WTC11 (cell line): ENCODE measurements at regions not wholly inside any gene's neighbourhood (a gene's known extent, or its start where the extent isn't known, plus 50 kb on each side); places are given as distances from the start of the nearest gene placed in this dataset.

Experiments
- ATAC-seq: fragments of 200-7000 bp; cut with Tn5 transposase; 2 replicates; pipeline ENCODE4 v1.10.0; 2021; ENCODE audit warnings: mild to moderate bottlenecking, moderate library complexity
- CTCF ChIA-PET: fragments of 300-600 bp; sonication (Branson Sonifier 250); formaldehyde crosslinking; loops from one replicate; lab custom pipeline; 2021; ENCODE audit warnings: antibody characterized with exemption; lab: Charles Lee
- POLR2A ChIA-PET: fragments of 350-600 bp; sonication (Branson Sonifier 250); formaldehyde crosslinking; loops from one replicate; lab custom pipeline; 2021; ENCODE audit warnings: antibody characterized with exemption; lab: Charles Lee
- DNase-seq: peaks from one replicate; pipeline ENCODE4 v3.0.0; 2021; ENCODE audit warnings: low spot score
- H3K27ac Mint-ChIP-seq: 2 replicates; pipeline ENCODE4 v1.8.0; 2021; ENCODE audit warnings: mixed read lengths
- H3K27me3 Mint-ChIP-seq: 2 replicates; pipeline ENCODE4 v1.8.0; 2021; ENCODE audit warnings: low read depth, mild to moderate bottlenecking, moderate library complexity, mixed read lengths
- H3K36me3 Mint-ChIP-seq: 2 replicates; pipeline ENCODE4 v1.8.0; 2021; ENCODE audit warnings: mixed read lengths
- H3K4me1 Mint-ChIP-seq: 2 replicates; pipeline ENCODE4 v1.8.0; 2022; ENCODE audit warnings: mixed read lengths
- H3K4me3 Mint-ChIP-seq: 2 replicates; pipeline ENCODE4 v1.8.0; 2021; ENCODE audit warnings: mild to moderate bottlenecking, moderate library complexity, mixed read lengths
- H3K9me3 Mint-ChIP-seq: 2 replicates; pipeline ENCODE4 v1.8.0; 2021; ENCODE audit warnings: mixed read lengths
- AFF4 ChIP-seq: sonication (generic); formaldehyde crosslinking; IDR thresholded peaks from 2 replicates; pipeline ENCODE4 v1.8.1; 2023; ENCODE audit warnings: mild to moderate bottlenecking, missing genetic modification reagents, borderline replicate concordance
- CREM ChIP-seq: sonication (generic); formaldehyde crosslinking; IDR thresholded peaks from 2 replicates; pipeline ENCODE4 v1.8.1; 2022; ENCODE audit warnings: mild to moderate bottlenecking, missing genetic modification reagents, moderate library complexity
- ELF4 ChIP-seq: sonication (generic); formaldehyde crosslinking; IDR thresholded peaks from 2 replicates; pipeline ENCODE4 v1.8.1; 2022; ENCODE audit warnings: low read depth, mild to moderate bottlenecking, moderate library complexity, missing genetic modification reagents
- GABPB1 ChIP-seq: sonication (generic); formaldehyde crosslinking; IDR thresholded peaks from 2 replicates; pipeline ENCODE4 v1.8.1; 2023; ENCODE audit warnings: mild to moderate bottlenecking, missing genetic modification reagents
- NFATC4 ChIP-seq: fragments of 250-450 bp; sonication (Bioruptor Pico); IDR thresholded peaks from 2 replicates; pipeline ENCODE4 v1.9.0; 2021; ENCODE audit warnings: mild to moderate bottlenecking
- NFYB ChIP-seq: sonication (generic); formaldehyde crosslinking; conservative IDR thresholded peaks from 2 replicates; pipeline ENCODE4 v1.8.0; 2022; ENCODE audit warnings: low read depth, missing genetic modification reagents
- NR1H2 ChIP-seq: sonication (generic); formaldehyde crosslinking; IDR thresholded peaks from 2 replicates; pipeline ENCODE4 v1.9.0; 2021; ENCODE audit warnings: mild to moderate bottlenecking, moderate library complexity, missing genetic modification reagents
- PRRX2 ChIP-seq: fragments of 250-450 bp; sonication (Bioruptor Pico); IDR thresholded peaks from 2 replicates; pipeline ENCODE4 v1.8.0; 2021; ENCODE audit warnings: mild to moderate bottlenecking
- ZNF121 ChIP-seq: sonication (generic); formaldehyde crosslinking; IDR thresholded peaks from 2 replicates; pipeline ENCODE4 v1.8.0; 2023; ENCODE audit warnings: missing genetic modification reagents
- ZNF416 ChIP-seq: fragments of 250-450 bp; sonication (Bioruptor Pico); IDR thresholded peaks from 2 replicates; pipeline ENCODE4 v1.9.0; 2021; ENCODE audit warnings: mild to moderate bottlenecking, inconsistent platforms
- TF ChIP-seq, protein P1 (sequence below): sonication (generic); formaldehyde crosslinking; IDR thresholded peaks from 2 replicates; pipeline ENCODE4 v1.8.1; 2023; ENCODE audit warnings: mild to moderate bottlenecking, missing genetic modification reagents
- TF ChIP-seq, protein P2 (sequence below): fragments of 250-450 bp; sonication (Bioruptor Pico); IDR thresholded peaks from 2 replicates; pipeline ENCODE4 v1.9.0; 2021; ENCODE audit warnings: mild to moderate bottlenecking, borderline replicate concordance
- TF ChIP-seq, protein P3 (sequence below): fragments of 200-600 bp; IDR thresholded peaks from 2 replicates; pipeline ENCODE4 v1.8.0; 2022; ENCODE audit warnings: antibody characterized with exemption

- TF ChIP-seq AFF4 (CRISPR knock-in tag) (no peak), ELF4 (no peak), NR1H2 (CRISPR knock-in tag) (no peak), GABPB1 (CRISPR knock-in tag) (no peak), CREM (CRISPR knock-in tag) (no peak), PRRX2 (no peak), ZNF416 (CRISPR knock-in tag) (no peak)
- TF ChIP-seq, protein P1, sequence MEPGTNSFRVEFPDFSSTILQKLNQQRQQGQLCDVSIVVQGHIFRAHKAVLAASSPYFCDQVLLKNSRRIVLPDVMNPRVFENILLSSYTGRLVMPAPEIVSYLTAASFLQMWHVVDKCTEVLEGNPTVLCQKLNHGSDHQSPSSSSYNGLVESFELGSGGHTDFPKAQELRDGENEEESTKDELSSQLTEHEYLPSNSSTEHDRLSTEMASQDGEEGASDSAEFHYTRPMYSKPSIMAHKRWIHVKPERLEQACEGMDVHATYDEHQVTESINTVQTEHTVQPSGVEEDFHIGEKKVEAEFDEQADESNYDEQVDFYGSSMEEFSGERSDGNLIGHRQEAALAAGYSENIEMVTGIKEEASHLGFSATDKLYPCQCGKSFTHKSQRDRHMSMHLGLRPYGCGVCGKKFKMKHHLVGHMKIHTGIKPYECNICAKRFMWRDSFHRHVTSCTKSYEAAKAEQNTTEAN (CRISPR knock-in tag): no peak
- TF ChIP-seq, protein P2, sequence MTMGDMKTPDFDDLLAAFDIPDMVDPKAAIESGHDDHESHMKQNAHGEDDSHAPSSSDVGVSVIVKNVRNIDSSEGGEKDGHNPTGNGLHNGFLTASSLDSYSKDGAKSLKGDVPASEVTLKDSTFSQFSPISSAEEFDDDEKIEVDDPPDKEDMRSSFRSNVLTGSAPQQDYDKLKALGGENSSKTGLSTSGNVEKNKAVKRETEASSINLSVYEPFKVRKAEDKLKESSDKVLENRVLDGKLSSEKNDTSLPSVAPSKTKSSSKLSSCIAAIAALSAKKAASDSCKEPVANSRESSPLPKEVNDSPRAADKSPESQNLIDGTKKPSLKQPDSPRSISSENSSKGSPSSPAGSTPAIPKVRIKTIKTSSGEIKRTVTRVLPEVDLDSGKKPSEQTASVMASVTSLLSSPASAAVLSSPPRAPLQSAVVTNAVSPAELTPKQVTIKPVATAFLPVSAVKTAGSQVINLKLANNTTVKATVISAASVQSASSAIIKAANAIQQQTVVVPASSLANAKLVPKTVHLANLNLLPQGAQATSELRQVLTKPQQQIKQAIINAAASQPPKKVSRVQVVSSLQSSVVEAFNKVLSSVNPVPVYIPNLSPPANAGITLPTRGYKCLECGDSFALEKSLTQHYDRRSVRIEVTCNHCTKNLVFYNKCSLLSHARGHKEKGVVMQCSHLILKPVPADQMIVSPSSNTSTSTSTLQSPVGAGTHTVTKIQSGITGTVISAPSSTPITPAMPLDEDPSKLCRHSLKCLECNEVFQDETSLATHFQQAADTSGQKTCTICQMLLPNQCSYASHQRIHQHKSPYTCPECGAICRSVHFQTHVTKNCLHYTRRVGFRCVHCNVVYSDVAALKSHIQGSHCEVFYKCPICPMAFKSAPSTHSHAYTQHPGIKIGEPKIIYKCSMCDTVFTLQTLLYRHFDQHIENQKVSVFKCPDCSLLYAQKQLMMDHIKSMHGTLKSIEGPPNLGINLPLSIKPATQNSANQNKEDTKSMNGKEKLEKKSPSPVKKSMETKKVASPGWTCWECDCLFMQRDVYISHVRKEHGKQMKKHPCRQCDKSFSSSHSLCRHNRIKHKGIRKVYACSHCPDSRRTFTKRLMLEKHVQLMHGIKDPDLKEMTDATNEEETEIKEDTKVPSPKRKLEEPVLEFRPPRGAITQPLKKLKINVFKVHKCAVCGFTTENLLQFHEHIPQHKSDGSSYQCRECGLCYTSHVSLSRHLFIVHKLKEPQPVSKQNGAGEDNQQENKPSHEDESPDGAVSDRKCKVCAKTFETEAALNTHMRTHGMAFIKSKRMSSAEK (CRISPR knock-in tag): no peak
Observed at GRCh38 chr1:177385760-177386698, 215.3 kb downstream of the BRINP2 start (continued).

DNA sequence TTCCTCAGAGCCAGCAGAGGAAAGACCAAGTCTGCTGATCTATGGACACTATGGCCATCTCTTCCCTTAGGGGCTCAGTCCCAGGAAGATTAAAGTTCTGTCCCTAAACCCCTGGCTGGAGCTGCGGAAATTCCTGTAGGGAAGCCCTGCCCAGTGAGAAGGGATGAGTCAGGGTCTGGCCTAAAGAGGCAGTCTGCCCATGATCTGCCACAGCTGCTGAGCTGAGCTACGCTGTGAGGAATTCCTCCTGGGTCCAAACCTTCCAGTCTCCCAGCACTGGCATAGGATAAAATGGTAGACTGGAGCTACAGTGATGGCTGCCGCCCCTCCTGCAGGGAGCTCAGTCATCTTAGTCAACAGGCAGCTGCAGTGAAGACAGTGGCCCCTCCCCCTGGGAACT, 213.7 kb downstream of the BRINP2 start:
- ChIA-PET CTCF (no interaction called here), POLR2A (no interaction called here)
- Mint-ChIP-seq H3K4me3 (no peak overlapping the region), H3K4me1 (peaks cover 10% of the 10 kb centered on the region), H3K9me3 (peaks cover 21% of the 10 kb centered on the region), H3K27ac (no peak overlapping the region), H3K36me3 (no peaks in the 10 kb centered on the region), H3K27me3 (peaks cover 81% of the 10 kb centered on the region)
- TF ChIP-seq, protein P3, sequence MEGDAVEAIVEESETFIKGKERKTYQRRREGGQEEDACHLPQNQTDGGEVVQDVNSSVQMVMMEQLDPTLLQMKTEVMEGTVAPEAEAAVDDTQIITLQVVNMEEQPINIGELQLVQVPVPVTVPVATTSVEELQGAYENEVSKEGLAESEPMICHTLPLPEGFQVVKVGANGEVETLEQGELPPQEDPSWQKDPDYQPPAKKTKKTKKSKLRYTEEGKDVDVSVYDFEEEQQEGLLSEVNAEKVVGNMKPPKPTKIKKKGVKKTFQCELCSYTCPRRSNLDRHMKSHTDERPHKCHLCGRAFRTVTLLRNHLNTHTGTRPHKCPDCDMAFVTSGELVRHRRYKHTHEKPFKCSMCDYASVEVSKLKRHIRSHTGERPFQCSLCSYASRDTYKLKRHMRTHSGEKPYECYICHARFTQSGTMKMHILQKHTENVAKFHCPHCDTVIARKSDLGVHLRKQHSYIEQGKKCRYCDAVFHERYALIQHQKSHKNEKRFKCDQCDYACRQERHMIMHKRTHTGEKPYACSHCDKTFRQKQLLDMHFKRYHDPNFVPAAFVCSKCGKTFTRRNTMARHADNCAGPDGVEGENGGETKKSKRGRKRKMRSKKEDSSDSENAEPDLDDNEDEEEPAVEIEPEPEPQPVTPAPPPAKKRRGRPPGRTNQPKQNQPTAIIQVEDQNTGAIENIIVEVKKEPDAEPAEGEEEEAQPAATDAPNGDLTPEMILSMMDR: no peak
- TF ChIP-seq NFYB: no peak
- TF ChIP-seq NFATC4 (CRISPR knock-in tag): no peak
- no peak for TF ChIP-seq ZNF121 (CRISPR knock-in tag)
- no peak for DNase-seq
- ATAC-seq: no peak
